ENCODE measurements at regions not wholly inside any gene's neighbourhood (a gene's known extent, or its start where the extent isn't known, plus 50 kb on each side); places are given as distances from the start of the nearest gene placed in this dataset.

GRCh38 chr3:34421762-34422161 lies 623.3 kb downstream of the PDCD6IP start:
- Mint-ChIP-seq H3K36me3 (ENCODE audit: low read depth) (no peaks in the 10 kb centered on the region), H3K9me3 (peaks cover 4% of the 10 kb centered on the region), H3K4me3 (no peak overlapping the region), H3K4me1 (no peaks in the 10 kb centered on the region), H3K27me3 (no peaks in the 10 kb centered on the region), H3K27ac (no peak overlapping the region)
- POLR2A ChIA-PET = no interaction called here
- intact Hi-C loops (cut with micrococcal nuclease) = no loop called here
- DNase-seq = no peak
- ATAC-seq (ENCODE audit: low read depth) = no peak
- TF ChIP-seq, protein P1, sequence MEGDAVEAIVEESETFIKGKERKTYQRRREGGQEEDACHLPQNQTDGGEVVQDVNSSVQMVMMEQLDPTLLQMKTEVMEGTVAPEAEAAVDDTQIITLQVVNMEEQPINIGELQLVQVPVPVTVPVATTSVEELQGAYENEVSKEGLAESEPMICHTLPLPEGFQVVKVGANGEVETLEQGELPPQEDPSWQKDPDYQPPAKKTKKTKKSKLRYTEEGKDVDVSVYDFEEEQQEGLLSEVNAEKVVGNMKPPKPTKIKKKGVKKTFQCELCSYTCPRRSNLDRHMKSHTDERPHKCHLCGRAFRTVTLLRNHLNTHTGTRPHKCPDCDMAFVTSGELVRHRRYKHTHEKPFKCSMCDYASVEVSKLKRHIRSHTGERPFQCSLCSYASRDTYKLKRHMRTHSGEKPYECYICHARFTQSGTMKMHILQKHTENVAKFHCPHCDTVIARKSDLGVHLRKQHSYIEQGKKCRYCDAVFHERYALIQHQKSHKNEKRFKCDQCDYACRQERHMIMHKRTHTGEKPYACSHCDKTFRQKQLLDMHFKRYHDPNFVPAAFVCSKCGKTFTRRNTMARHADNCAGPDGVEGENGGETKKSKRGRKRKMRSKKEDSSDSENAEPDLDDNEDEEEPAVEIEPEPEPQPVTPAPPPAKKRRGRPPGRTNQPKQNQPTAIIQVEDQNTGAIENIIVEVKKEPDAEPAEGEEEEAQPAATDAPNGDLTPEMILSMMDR (IDR thresholded peaks at IDR 0.05) = no peak
- CTCF ChIA-PET = no interaction called here

DNA sequence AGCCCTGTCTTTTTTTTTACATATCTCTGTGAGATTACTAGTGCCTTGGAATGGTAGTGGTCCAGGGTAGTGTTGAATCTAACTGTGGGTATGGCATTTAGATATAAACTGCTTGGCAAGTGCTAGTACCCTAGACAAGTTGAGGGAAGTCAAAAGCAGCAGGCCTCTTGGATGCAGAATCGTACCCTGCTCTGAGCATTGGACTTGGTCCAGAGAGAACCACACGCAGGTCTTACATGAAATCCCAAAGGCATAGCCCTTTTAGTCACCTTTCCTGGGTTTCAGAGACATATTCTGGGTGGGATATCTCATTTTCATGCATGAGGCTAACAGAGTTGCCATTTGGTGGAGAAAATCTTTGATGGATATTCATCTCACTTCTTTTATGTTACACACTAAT lies 641.4 kb downstream of the PDCD6IP start:
- no peaks in the 10 kb centered on the region for H3K27me3 Mint-ChIP-seq
- intact Hi-C loops (cut with micrococcal nuclease) = no loop called here
- TF ChIP-seq, protein P1 (IDR thresholded peaks at IDR 0.05) = no peak
- peaks cover 6% of the 10 kb centered on the region for H3K9me3 Mint-ChIP-seq
- H3K36me3 Mint-ChIP-seq (ENCODE audit: low read depth) = no peaks in the 10 kb centered on the region
- POLR2A ChIA-PET = no interaction called here
- CTCF ChIA-PET = no interaction called here
- no peaks in the 10 kb centered on the region for H3K4me1 Mint-ChIP-seq
- H3K4me3 Mint-ChIP-seq = no peak overlapping the region
- ATAC-seq (ENCODE audit: low read depth) (no peak), DNase-seq (no peak)
- H3K27ac Mint-ChIP-seq = no peak overlapping the region

GRCh38 chr3:34444137-34444536 lies 645.7 kb downstream of the PDCD6IP start:
- intact Hi-C loops (cut with micrococcal nuclease) = no loop called here
- no peaks in the 10 kb centered on the region for H3K4me1 Mint-ChIP-seq
- POLR2A ChIA-PET = no interaction called here

DNA sequence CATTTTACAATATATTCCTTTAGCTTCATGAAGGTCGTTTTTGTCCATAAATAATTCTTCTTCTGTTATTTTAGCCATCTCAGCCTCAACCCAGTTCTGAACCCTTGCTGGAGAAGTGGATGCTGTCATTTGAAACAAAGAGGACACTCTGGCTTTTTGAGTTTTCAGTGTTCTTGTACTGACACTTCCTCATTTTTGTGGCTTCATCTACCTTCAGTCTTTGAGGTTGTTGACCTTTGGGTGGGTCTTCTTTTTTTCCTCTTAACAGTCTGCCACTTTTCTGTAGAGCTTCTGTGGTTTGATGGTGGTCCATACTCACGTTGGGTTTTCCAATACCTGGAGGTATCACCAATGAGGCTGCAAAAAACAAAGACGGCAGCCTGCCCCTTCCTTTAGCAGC lies 650.9 kb downstream of the PDCD6IP start:
- H3K36me3 Mint-ChIP-seq (ENCODE audit: low read depth) = no peaks in the 10 kb centered on the region
- DNase-seq (no peak), ATAC-seq (ENCODE audit: low read depth) (no peak)
- ChIA-PET POLR2A (no interaction called here), CTCF (no interaction called here)
- no peak overlapping the region for H3K27ac Mint-ChIP-seq
- TF ChIP-seq, protein P1 (IDR thresholded peaks at IDR 0.05) = no peak
- no peaks in the 10 kb centered on the region for H3K27me3 Mint-ChIP-seq
- peaks cover 3% of the 10 kb centered on the region for H3K4me1 Mint-ChIP-seq
- no peak overlapping the region for H3K4me3 Mint-ChIP-seq
- intact Hi-C loops (cut with micrococcal nuclease) = no loop called here
- H3K9me3 Mint-ChIP-seq = peaks cover 29% of the 10 kb centered on the region

More at GRCh38 chr3:34444137-34444536, 645.7 kb downstream of the PDCD6IP start:
- no peak for DNase-seq
- no peaks in the 10 kb centered on the region for H3K27me3 Mint-ChIP-seq
- TF ChIP-seq, protein P1 (IDR thresholded peaks at IDR 0.05) = no peak
- no peaks in the 10 kb centered on the region for H3K36me3 Mint-ChIP-seq (ENCODE audit: low read depth)
- peaks cover 30% of the 10 kb centered on the region for H3K9me3 Mint-ChIP-seq
- CTCF ChIA-PET = no interaction called here
- no peak for ATAC-seq (ENCODE audit: low read depth)
- no peak overlapping the region for H3K4me3 Mint-ChIP-seq
- H3K27ac Mint-ChIP-seq = no peak overlapping the region

DNA sequence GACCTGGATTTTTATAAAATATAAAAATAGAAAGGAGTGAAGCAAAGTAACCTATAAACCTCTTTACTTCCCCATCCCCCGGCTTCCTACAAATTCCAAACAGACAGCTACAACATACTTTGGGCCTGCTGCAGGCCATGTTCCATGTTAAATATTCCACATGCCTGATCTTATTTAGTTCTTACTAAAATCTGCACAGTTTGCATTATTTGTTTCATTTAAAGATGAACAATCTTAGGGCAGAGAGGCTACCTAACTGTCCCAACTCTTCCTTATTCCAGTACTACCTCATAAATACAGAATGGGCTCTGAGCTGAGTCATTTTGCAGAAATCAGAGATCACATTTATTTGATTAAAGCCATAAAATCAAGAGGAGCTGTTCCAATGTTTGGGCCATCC lies 665.0 kb downstream of the PDCD6IP start:
- Mint-ChIP-seq H3K4me1 (no peaks in the 10 kb centered on the region), H3K27ac (no peak overlapping the region), H3K4me3 (no peak overlapping the region), H3K27me3 (no peaks in the 10 kb centered on the region), H3K36me3 (ENCODE audit: low read depth) (peaks cover 4% of the 10 kb centered on the region), H3K9me3 (peaks cover 20% of the 10 kb centered on the region)
- ChIA-PET CTCF (no interaction called here), POLR2A (no interaction called here)
- DNase-seq (no peak), ATAC-seq (ENCODE audit: low read depth) (no peak)
- intact Hi-C loops (cut with micrococcal nuclease) = no loop called here
- TF ChIP-seq, protein P1 (IDR thresholded peaks at IDR 0.05) = no peak

Data from activated B cell treated with CpG ODN at 0.5 μM for 24 hours (primary cell).